ENCODE measurements at regions not wholly inside any gene's neighbourhood (a gene's known extent, or its start where the extent isn't known, plus 50 kb on each side); places are given as distances from the start of the nearest gene placed in this dataset.

DNA sequence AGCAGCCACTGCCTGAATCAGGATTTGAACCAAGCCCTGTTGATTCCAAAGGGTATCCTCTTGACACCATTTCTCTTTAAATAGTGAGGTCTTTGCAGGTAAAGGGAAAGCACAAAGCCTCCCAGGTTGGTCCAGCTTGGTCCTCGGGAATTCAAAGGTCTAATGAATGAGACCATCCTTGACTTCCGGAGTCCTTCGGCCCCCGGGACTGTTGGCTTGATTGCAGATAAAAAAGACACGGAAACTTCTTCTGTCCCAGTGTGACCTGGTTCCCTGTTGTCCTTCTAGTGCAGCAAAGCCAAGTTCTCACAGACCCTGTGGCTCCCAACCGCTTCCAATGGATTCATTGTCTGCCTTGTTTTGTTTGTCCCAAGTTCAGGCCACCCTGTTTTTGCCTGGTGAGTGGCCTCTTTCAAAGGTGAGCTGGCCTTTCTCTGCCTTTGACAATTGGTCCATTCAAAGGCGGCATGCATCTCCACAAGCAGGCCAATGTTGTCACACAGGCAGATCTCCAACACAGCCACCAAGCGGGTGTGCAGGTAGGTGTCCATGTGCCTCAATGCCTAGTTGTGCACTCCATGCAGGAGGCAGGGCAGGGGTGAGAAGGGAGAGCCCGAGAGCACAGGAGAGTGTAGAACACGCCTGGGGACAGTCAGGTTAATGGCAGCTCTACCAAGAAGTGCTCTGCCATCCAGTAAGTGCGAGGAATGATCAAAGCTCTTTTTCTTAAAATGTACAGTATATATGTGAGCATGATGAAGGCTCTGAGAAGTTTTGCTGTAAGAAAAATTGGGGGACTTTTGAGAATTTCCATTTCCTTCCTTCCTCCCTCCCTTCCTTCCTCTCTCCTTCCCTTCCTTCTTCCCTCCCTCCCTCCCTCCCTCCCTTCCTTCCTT is 82.1 kb upstream of the ZBTB40 start:
- no peak overlapping the region for H3K9ac ChIP-seq (ENCODE audit: low read length)
- H2AFZ ChIP-seq (ENCODE audit: insufficient read depth, low read length, poor library complexity), result no peak overlapping the region
- no peaks in the 10 kb centered on the region for H3K27me3 ChIP-seq (ENCODE audit: insufficient read depth, low read length)
- no peak overlapping the region for H4K12ac ChIP-seq (ENCODE audit: low read depth, low read length)
- no peak overlapping the region for H2BK12ac ChIP-seq (ENCODE audit: low read length)
- DNase-seq, result no peak
- no peak overlapping the region for H3K14ac ChIP-seq (ENCODE audit: low read length)
- H2BK5ac ChIP-seq (ENCODE audit: low read depth, low read length, poor library complexity), result no peak overlapping the region
- H3K36me3 ChIP-seq (ENCODE audit: control insufficient read depth in 1 of 2, insufficient read depth in 2 of 2, low read length in 2 of 2), result no peaks in the 10 kb centered on the region
- H3K9me3 ChIP-seq (ENCODE audit: insufficient read depth, low read depth, low read length), result peaks cover 3% of the 10 kb centered on the region
- H3K18ac ChIP-seq (ENCODE audit: low read length), result no peak overlapping the region
- no peak overlapping the region for H3K23ac ChIP-seq (ENCODE audit: low read length)
- H3K4me1 ChIP-seq (ENCODE audit: control insufficient read depth in 1 of 2, insufficient read depth in 2 of 2, low read length in 2 of 2), result peaks cover 4 to 5% of the 10 kb centered on the region in 2 experiments
- no peak overlapping the region for H3K27ac ChIP-seq (ENCODE audit: low read depth, low read length)
- H3K4me3 ChIP-seq (ENCODE audit: low read depth, low read length), result no peak overlapping the region
- H3K79me2 ChIP-seq (ENCODE audit: control insufficient read depth, insufficient read depth, low read length, poor library complexity), result no peaks in the 10 kb centered on the region
- no CpG with 5 or more reads among the region's 11 CpGs for WGBS (ENCODE audit: extremely low coverage, insufficient coverage, insufficient read length)
- H2BK120ac ChIP-seq (ENCODE audit: insufficient read depth, low read length, poor library complexity), result no peak overlapping the region
- H3K4ac ChIP-seq (ENCODE audit: low read depth, low read length), result no peak overlapping the region
- no peak overlapping the region for H3K4me2 ChIP-seq (ENCODE audit: low read length)
- H3K79me1 ChIP-seq (ENCODE audit: low read length), result peaks cover 2% of the 10 kb centered on the region
- H2AK5ac ChIP-seq (ENCODE audit: low read length), result no peak overlapping the region
- H4K91ac ChIP-seq (ENCODE audit: low read depth, low read length), result no peak overlapping the region
- no peak overlapping the region for H4K8ac ChIP-seq (ENCODE audit: low read depth, low read length)

DNA sequence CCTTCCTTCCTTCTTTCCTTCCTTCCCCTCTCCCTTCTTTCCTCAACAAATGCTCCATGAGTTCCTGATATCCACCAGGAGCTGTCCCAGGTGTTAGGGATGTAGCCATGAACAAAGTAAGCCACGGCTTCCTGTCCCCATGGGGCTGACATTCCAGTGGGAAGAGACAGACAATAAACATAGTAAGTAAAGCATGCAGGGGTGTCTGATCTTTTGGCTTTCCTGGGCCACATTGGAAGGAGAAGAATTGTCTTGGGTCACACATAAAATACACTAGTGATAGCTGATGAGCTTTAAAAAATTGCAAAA is 81.5 kb upstream of the ZBTB40 start:
- no peaks in the 10 kb centered on the region for H3K36me3 ChIP-seq (ENCODE audit: control insufficient read depth in 1 of 2, insufficient read depth in 2 of 2, low read length in 2 of 2)
- no CpG with 5 or more reads among the region's 1 CpG for WGBS (ENCODE audit: extremely low coverage, insufficient coverage, insufficient read length)

DNA sequence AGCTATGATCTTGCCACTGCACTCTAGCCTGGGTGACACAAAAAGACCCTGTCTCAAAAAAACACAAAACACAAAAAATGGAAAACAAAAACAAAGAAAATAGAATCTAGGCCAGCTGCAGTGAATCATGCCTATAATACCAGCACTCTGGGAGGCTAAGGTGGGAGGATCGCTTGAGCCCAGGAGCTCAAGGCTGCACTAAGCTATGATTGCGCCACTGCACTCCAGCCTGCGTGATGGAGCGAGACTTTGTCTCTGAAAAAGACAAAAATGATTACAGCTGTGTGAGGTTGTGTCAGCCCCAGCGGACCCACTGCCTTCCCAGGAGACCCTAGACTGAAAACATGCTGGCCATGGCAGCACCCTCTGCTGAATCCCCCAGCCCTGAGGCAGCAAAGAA is 80.2 kb upstream of the ZBTB40 start:
- H3K18ac ChIP-seq (ENCODE audit: low read length), result no peak overlapping the region
- no peak overlapping the region for H4K12ac ChIP-seq (ENCODE audit: low read depth, low read length)
- no peak overlapping the region for H2BK120ac ChIP-seq (ENCODE audit: insufficient read depth, low read length, poor library complexity)
- WGBS (ENCODE audit: extremely low coverage, insufficient coverage, insufficient read length), result no CpG with 5 or more reads among the region's 5 CpGs
- H3K79me1 ChIP-seq (ENCODE audit: low read length), result no peaks in the 10 kb centered on the region
- H3K4me1 ChIP-seq (ENCODE audit: control insufficient read depth in 1 of 2, insufficient read depth in 2 of 2, low read length in 2 of 2), result no peaks in the 10 kb centered on the region
- H3K4me3 ChIP-seq (ENCODE audit: low read depth, low read length), result no peak overlapping the region
- H3K23ac ChIP-seq (ENCODE audit: low read length), result no peak overlapping the region
- H3K14ac ChIP-seq (ENCODE audit: low read length), result no peak overlapping the region
- no peaks in the 10 kb centered on the region for H3K27me3 ChIP-seq (ENCODE audit: insufficient read depth, low read length)
- H4K8ac ChIP-seq (ENCODE audit: low read depth, low read length), result no peak overlapping the region
- H3K4me2 ChIP-seq (ENCODE audit: low read length), result no peak overlapping the region
- H4K91ac ChIP-seq (ENCODE audit: low read depth, low read length), result no peak overlapping the region
- H3K36me3 ChIP-seq (ENCODE audit: control insufficient read depth in 1 of 2, insufficient read depth in 2 of 2, low read length in 2 of 2), result no peaks in the 10 kb centered on the region
- peaks cover 3% of the 10 kb centered on the region for H3K9me3 ChIP-seq (ENCODE audit: insufficient read depth, low read depth, low read length)
- no peak overlapping the region for H2AK5ac ChIP-seq (ENCODE audit: low read length)
- no peak overlapping the region for H2BK12ac ChIP-seq (ENCODE audit: low read length)
- no peak overlapping the region for H2AFZ ChIP-seq (ENCODE audit: insufficient read depth, low read length, poor library complexity)
- peak in 1 of 2 donors; percentile 3 for DNase-seq
- H3K79me2 ChIP-seq (ENCODE audit: control insufficient read depth, insufficient read depth, low read length, poor library complexity), result no peaks in the 10 kb centered on the region
- H3K4ac ChIP-seq (ENCODE audit: low read depth, low read length), result no peak overlapping the region
- H2BK5ac ChIP-seq (ENCODE audit: low read depth, low read length, poor library complexity), result no peak overlapping the region
- no peak overlapping the region for H3K9ac ChIP-seq (ENCODE audit: low read length)
- H3K27ac ChIP-seq (ENCODE audit: low read depth, low read length), result no peak overlapping the region

More for the DNA sequence above, 81.5 kb upstream of the ZBTB40 start:
- Histone ChIP-seq H3K27me3 (ENCODE audit: insufficient read depth, low read length) (no peaks in the 10 kb centered on the region), H2AK5ac (ENCODE audit: low read length) (no peak overlapping the region), H2BK5ac (ENCODE audit: low read depth, low read length, poor library complexity) (no peak overlapping the region), H2AFZ (ENCODE audit: insufficient read depth, low read length, poor library complexity) (no peak overlapping the region), H2BK120ac (ENCODE audit: insufficient read depth, low read length, poor library complexity) (no peak overlapping the region), H3K4ac (ENCODE audit: low read depth, low read length) (no peak overlapping the region), H4K12ac (ENCODE audit: low read depth, low read length) (no peak overlapping the region), H3K79me1 (ENCODE audit: low read length) (no peaks in the 10 kb centered on the region), H4K8ac (ENCODE audit: low read depth, low read length) (no peak overlapping the region), H3K4me3 (ENCODE audit: low read depth, low read length) (no peak overlapping the region), H3K4me2 (ENCODE audit: low read length) (no peak overlapping the region), H3K23ac (ENCODE audit: low read length) (no peak overlapping the region), H3K4me1 (ENCODE audit: control insufficient read depth in 1 of 2, insufficient read depth in 2 of 2, low read length in 2 of 2) (peaks cover 0 to 3% of the 10 kb centered on the region in 2 experiments), H3K79me2 (ENCODE audit: control insufficient read depth, insufficient read depth, low read length, poor library complexity) (no peaks in the 10 kb centered on the region), H3K18ac (ENCODE audit: low read length) (no peak overlapping the region), H3K9ac (ENCODE audit: low read length) (no peak overlapping the region), H2BK12ac (ENCODE audit: low read length) (no peak overlapping the region), H4K91ac (ENCODE audit: low read depth, low read length) (no peak overlapping the region), H3K9me3 (ENCODE audit: insufficient read depth, low read depth, low read length) (peaks cover 3% of the 10 kb centered on the region), H3K27ac (ENCODE audit: low read depth, low read length) (no peak overlapping the region), H3K14ac (ENCODE audit: low read length) (no peak overlapping the region)
- DNase-seq, result no peak

DNA sequence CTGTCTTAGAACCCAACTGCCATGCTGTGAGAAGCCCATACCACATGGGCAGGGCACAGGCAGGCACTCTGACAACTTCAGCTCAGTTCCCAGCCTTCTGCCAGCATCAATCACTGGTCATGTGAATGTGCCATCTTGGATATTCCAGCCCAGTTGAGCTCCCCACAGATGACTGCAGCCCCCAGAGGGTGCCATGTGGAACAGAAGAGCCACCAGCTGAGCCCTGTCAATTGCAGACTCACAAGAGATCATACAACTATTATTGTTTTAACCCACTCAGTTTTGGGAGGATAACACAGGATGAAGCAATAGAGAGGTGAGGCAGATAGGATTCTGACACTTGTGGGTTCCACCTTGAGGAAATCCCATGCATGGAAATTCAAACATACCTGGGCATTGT is 78.4 kb upstream of the ZBTB40 start:
- Histone ChIP-seq H3K36me3 (ENCODE audit: control insufficient read depth in 1 of 2, insufficient read depth in 2 of 2, low read length in 2 of 2) (no peaks in the 10 kb centered on the region), H2BK12ac (ENCODE audit: low read length) (no peak overlapping the region), H3K23ac (ENCODE audit: low read length) (no peak overlapping the region), H3K27ac (ENCODE audit: low read depth, low read length) (no peak overlapping the region), H3K4me2 (ENCODE audit: low read length) (no peak overlapping the region), H2BK5ac (ENCODE audit: low read depth, low read length, poor library complexity) (no peak overlapping the region), H4K12ac (ENCODE audit: low read depth, low read length) (no peak overlapping the region), H3K9me3 (ENCODE audit: insufficient read depth, low read depth, low read length) (peaks cover 3% of the 10 kb centered on the region), H2AK5ac (ENCODE audit: low read length) (no peak overlapping the region), H4K91ac (ENCODE audit: low read depth, low read length) (no peak overlapping the region), H3K79me1 (ENCODE audit: low read length) (no peaks in the 10 kb centered on the region), H2AFZ (ENCODE audit: insufficient read depth, low read length, poor library complexity) (no peak overlapping the region), H3K14ac (ENCODE audit: low read length) (no peak overlapping the region), H2BK120ac (ENCODE audit: insufficient read depth, low read length, poor library complexity) (no peak overlapping the region), H3K4me3 (ENCODE audit: low read depth, low read length) (no peak overlapping the region), H3K4ac (ENCODE audit: low read depth, low read length) (no peak overlapping the region), H3K27me3 (ENCODE audit: insufficient read depth, low read length) (no peaks in the 10 kb centered on the region), H3K9ac (ENCODE audit: low read length) (no peak overlapping the region), H3K18ac (ENCODE audit: low read length) (no peak overlapping the region), H4K8ac (ENCODE audit: low read depth, low read length) (no peak overlapping the region), H3K79me2 (ENCODE audit: control insufficient read depth, insufficient read depth, low read length, poor library complexity) (no peaks in the 10 kb centered on the region), H3K4me1 (ENCODE audit: control insufficient read depth in 1 of 2, insufficient read depth in 2 of 2, low read length in 2 of 2) (no peaks in the 10 kb centered on the region)
- DNase-seq, result no peak
